ENCODE measurements at regions not wholly inside any gene's neighbourhood (a gene's known extent, or its start where the extent isn't known, plus 50 kb on each side); places are given as distances from the start of the nearest gene placed in this dataset.

GRCh38 chr17:53736516-53737240, 86.0 kb upstream of the KIF2B start:
- no peak for DNase-seq
- CTCF ChIA-PET, result no interaction called here
- Histone ChIP-seq H3K4me3 (ENCODE audit: low read depth, low read length) (no peak overlapping the region), H3K4me1 (no peaks in the 10 kb centered on the region), H3K9me3 (no peaks in the 10 kb centered on the region), H3K27me3 (replicated peaks; ENCODE audit: control insufficient read depth, insufficient read depth, low read length) (no peaks in the 10 kb centered on the region), H3K36me3 (ENCODE audit: control insufficient read depth, insufficient read depth, low read length) (no peaks in the 10 kb centered on the region)
- no peak overlapping the region for H3K4me3 Mint-ChIP-seq (ENCODE audit: unreplicated experiment)
- H3K27me3 Mint-ChIP-seq (ENCODE audit: insufficient read depth, unreplicated experiment), result peaks cover 5% of the 10 kb centered on the region
- no peak overlapping the region for H3K27ac Mint-ChIP-seq (ENCODE audit: unreplicated experiment)
- intact Hi-C loops (cut with micrococcal nuclease; ENCODE audit: unreplicated experiment), result no loop called here
- BruUV-seq (replicated peaks), result no TSS peak
- H3K9me3 Mint-ChIP-seq (ENCODE audit: unreplicated experiment), result no peaks in the 10 kb centered on the region
- no peak for TF ChIP-seq CTCF (IDR thresholded peaks at IDR 0.05; ENCODE audit: insufficient read depth in 1 of 2, low read depth in 1 of 2, low read length in 1 of 2, severe bottlenecking in 1 of 2, unreplicated experiment in 1 of 2)
- H3K36me3 Mint-ChIP-seq (ENCODE audit: insufficient read depth, unreplicated experiment), result no peaks in the 10 kb centered on the region
- POLR2A ChIA-PET, result no interaction called here
- H3K4me1 Mint-ChIP-seq (ENCODE audit: low read depth, unreplicated experiment), result no peaks in the 10 kb centered on the region

- Histone ChIP-seq H3K4me3 (ENCODE audit: low read depth, low read length) (no peak overlapping the region), H3K36me3 (ENCODE audit: control insufficient read depth, insufficient read depth, low read length) (no peaks in the 10 kb centered on the region), H3K9me3 (peaks cover 5% of the 10 kb centered on the region; the same call in 1 of the 2 replicates), H3K4me1 (no peaks in the 10 kb centered on the region), H3K27me3 (replicated peaks; ENCODE audit: control insufficient read depth, insufficient read depth, low read length) (no peaks in the 10 kb centered on the region)
- Mint-ChIP-seq H3K27ac (ENCODE audit: unreplicated experiment) (no peak overlapping the region), H3K27me3 (ENCODE audit: insufficient read depth, unreplicated experiment) (no peaks in the 10 kb centered on the region), H3K4me3 (ENCODE audit: unreplicated experiment) (no peak overlapping the region), H3K9me3 (ENCODE audit: unreplicated experiment) (peaks cover 13% of the 10 kb centered on the region), H3K36me3 (ENCODE audit: insufficient read depth, unreplicated experiment) (no peaks in the 10 kb centered on the region), H3K4me1 (ENCODE audit: low read depth, unreplicated experiment) (no peaks in the 10 kb centered on the region)
- intact Hi-C loops (cut with micrococcal nuclease; ENCODE audit: unreplicated experiment), result no loop called here
- no peak for DNase-seq
- TF ChIP-seq CTCF (IDR thresholded peaks at IDR 0.05; ENCODE audit: insufficient read depth in 1 of 2, low read depth in 1 of 2, low read length in 1 of 2, severe bottlenecking in 1 of 2, unreplicated experiment in 1 of 2), result no peak
- BruUV-seq (replicated peaks), result no TSS peak
- ChIA-PET CTCF (no interaction called here), POLR2A (no interaction called here)
Measured at GRCh38 chr17:53724726-53725125, 98.0 kb upstream of the KIF2B start.

GRCh38 chr17:53722407-53722806, 100.3 kb upstream of the KIF2B start:
- Mint-ChIP-seq H3K9me3 (ENCODE audit: unreplicated experiment) (no peaks in the 10 kb centered on the region), H3K36me3 (ENCODE audit: insufficient read depth, unreplicated experiment) (no peaks in the 10 kb centered on the region), H3K4me1 (ENCODE audit: low read depth, unreplicated experiment) (no peaks in the 10 kb centered on the region), H3K27ac (ENCODE audit: unreplicated experiment) (no peak overlapping the region), H3K27me3 (ENCODE audit: insufficient read depth, unreplicated experiment) (no peaks in the 10 kb centered on the region), H3K4me3 (ENCODE audit: unreplicated experiment) (no peak overlapping the region)
- intact Hi-C loops (cut with micrococcal nuclease; ENCODE audit: unreplicated experiment), result no loop called here
- H3K36me3 ChIP-seq (ENCODE audit: control insufficient read depth, insufficient read depth, low read length), result no peaks in the 10 kb centered on the region
- H3K27me3 ChIP-seq (replicated peaks; ENCODE audit: control insufficient read depth, insufficient read depth, low read length), result no peaks in the 10 kb centered on the region
- ChIA-PET CTCF (no interaction called here), POLR2A (no interaction called here)
- H3K9me3 ChIP-seq, result peaks cover 5% of the 10 kb centered on the region; the same call in 1 of the 2 replicates
- no peak for TF ChIP-seq CTCF (IDR thresholded peaks at IDR 0.05; ENCODE audit: insufficient read depth in 1 of 2, low read depth in 1 of 2, low read length in 1 of 2, severe bottlenecking in 1 of 2, unreplicated experiment in 1 of 2)
- no peaks in the 10 kb centered on the region for H3K4me1 ChIP-seq
- H3K4me3 ChIP-seq (ENCODE audit: low read depth, low read length), result no peak overlapping the region
- no TSS peak for BruUV-seq (replicated peaks)
- no peak for DNase-seq

Measured in Caco-2 (cell line).